HFF-Myc (cell line): ENCODE measurements at regions not wholly inside any gene's neighbourhood (a gene's known extent, or its start where the extent isn't known, plus 50 kb on each side); places are given as distances from the start of the nearest gene placed in this dataset.

Experiments
- DNase-seq: peaks from one replicate; pipeline ENCODE4 v3.0.0-alpha.2; 2011; ENCODE audit warnings: low read depth; ENCODE audit errors: extremely low read depth
- H3K4me3 ChIP-seq: replicated peaks from 2 replicates; pipeline ENCODE4 v1.5.1; 2011; ENCODE audit warnings: low read depth, mild to moderate bottlenecking, control low read depth, low read length
- CTCF ChIP-seq: IDR thresholded peaks from 2 replicates; pipeline ENCODE4 v1.5.1; 2012; ENCODE audit warnings: mild to moderate bottlenecking, low read depth, low read length, control low read depth; ENCODE audit errors: missing control alignments

- DNase-seq, result no peak
Measured at GRCh38 chr18:39604836-39605235, 2039.2 kb upstream of the CELF4 start.

GRCh38 chr18:39602131-39602530 is 2036.5 kb upstream of the CELF4 start:
- no peak for TF ChIP-seq CTCF
- H3K4me3 ChIP-seq, result no peak overlapping the region
- no peak for DNase-seq

More at GRCh38 chr18:39604836-39605235, 2039.2 kb upstream of the CELF4 start:
- TF ChIP-seq CTCF, result no peak
- H3K4me3 ChIP-seq, result no peak overlapping the region

GRCh38 chr18:39600894-39601293 is 2035.3 kb upstream of the CELF4 start:
- no peak for TF ChIP-seq CTCF
- DNase-seq, result no peak
- no peak overlapping the region for H3K4me3 ChIP-seq

- H3K4me3 ChIP-seq, result no peak overlapping the region
- no peak for DNase-seq
- no peak for TF ChIP-seq CTCF
Measured at GRCh38 chr18:39599251-39599650, 2033.7 kb upstream of the CELF4 start.

- no peak for DNase-seq
- TF ChIP-seq CTCF, result no peak
- H3K4me3 ChIP-seq, result no peak overlapping the region
Measured at GRCh38 chr18:39596891-39597290, 2031.3 kb upstream of the CELF4 start.

GRCh38 chr18:39596221-39596620 is 2030.6 kb upstream of the CELF4 start:
- DNase-seq, result no peak
- no peak for TF ChIP-seq CTCF
- no peak overlapping the region for H3K4me3 ChIP-seq

- DNase-seq, result no peak
- no peak overlapping the region for H3K4me3 ChIP-seq
- no peak for TF ChIP-seq CTCF
Measured at GRCh38 chr18:39594206-39594605, 2028.6 kb upstream of the CELF4 start.
